HEK293 (cell line): ENCODE measurements at regions not wholly inside any gene's neighbourhood (a gene's known extent, or its start where the extent isn't known, plus 50 kb on each side); places are given as distances from the start of the nearest gene placed in this dataset.

Experiments
- CTCF ChIA-PET: fragments of 350-600 bp; formaldehyde crosslinking; extraction: SDS; loops from one replicate; lab custom pipeline; 2021; ENCODE audit warnings: antibody characterized with exemption; lab: Yijun Ruan, JAX
- POLR2A ChIA-PET: fragments of 300-600 bp; formaldehyde crosslinking; extraction: SDS; loops from one replicate; lab custom pipeline; 2020; ENCODE audit warnings: antibody characterized with exemption, inconsistent platforms; lab: Yijun Ruan, JAX
- H3K27ac ChIP-seq: fragments of 200-500 bp; sonication (Bioruptor generic); 2 replicates; pipeline ENCODE4 v1.5.1; 2014; ENCODE audit warnings: low read depth, low read length, control low read depth, inconsistent platforms; ENCODE audit errors: extremely low read depth
- H3K36me3 ChIP-seq, 2 experiments: fragments of 200-500 bp in 1 of 2; sonication (Bioruptor generic) in 1 of 2; 1 replicate in 1 of 2; 2 replicates in 1 of 2; pipeline ENCODE4 v1.5.1; 2014 to 2017; ENCODE audit warnings: inconsistent platforms in 2 of 2, low read length in 2 of 2; ENCODE audit not compliant: control insufficient read depth in 2 of 2, insufficient read depth in 1 of 2
- H3K4me1 ChIP-seq: fragments of 200-500 bp; sonication (Bioruptor generic); 2 replicates; pipeline ENCODE4 v1.5.1; 2014; ENCODE audit warnings: mild to moderate bottlenecking, low read length, inconsistent platforms; ENCODE audit not compliant: control insufficient read depth, insufficient read depth
- H3K4me3 ChIP-seq: 2 replicates; pipeline ENCODE4 v1.5.1; 2011; ENCODE audit warnings: low read depth, mild to moderate bottlenecking, control low read depth, low read length, moderate library complexity
- H3K9me3 ChIP-seq: fragments of 200-500 bp; sonication (Bioruptor generic); 2 replicates; pipeline ENCODE4 v1.5.1; 2014; ENCODE audit warnings: low read depth, low read length, inconsistent platforms; ENCODE audit not compliant: control insufficient read depth, insufficient read depth
- BCL6B ChIP-seq: fragments of 450-650 bp; formaldehyde crosslinking; IDR thresholded peaks from 2 replicates; pipeline ENCODE4 v1.5.1; 2017; ENCODE audit warnings: missing biosample characterization, missing genetic modification characterization
- SALL2 ChIP-seq: fragments of 450-650 bp; formaldehyde crosslinking; IDR thresholded peaks from 2 replicates; pipeline ENCODE4 v1.5.0; 2017; ENCODE audit warnings: missing biosample characterization, mild to moderate bottlenecking, missing genetic modification characterization, borderline replicate concordance
- SETDB1 ChIP-seq: IDR thresholded peaks from one replicate; pipeline ENCODE4 v1.6.1; 2017; ENCODE audit warnings: mild to moderate bottlenecking, low read length, moderate library complexity, mixed read lengths; ENCODE audit not compliant: insufficient read length
- YY1 ChIP-seq: fragments of 450-650 bp; formaldehyde crosslinking; IDR thresholded peaks from 2 replicates; pipeline ENCODE4 v1.5.1; 2018; ENCODE audit warnings: missing biosample characterization, missing genetic modification characterization
- ZBTB11 ChIP-seq: fragments of 450-650 bp; formaldehyde crosslinking; conservative IDR thresholded peaks from 2 replicates; pipeline ENCODE4 v1.5.1; 2016; ENCODE audit warnings: low read depth, missing biosample characterization, missing genetic modification characterization
- ZNF169 ChIP-seq: fragments of 450-650 bp; formaldehyde crosslinking; IDR thresholded peaks from 2 replicates; pipeline ENCODE4 v1.5.1; 2016; ENCODE audit warnings: missing biosample characterization, missing genetic modification characterization
- ZNF175 ChIP-seq: fragments of 450-650 bp; formaldehyde crosslinking; IDR thresholded peaks from 2 replicates; pipeline ENCODE4 v1.5.1; 2016; ENCODE audit warnings: missing biosample characterization, missing genetic modification characterization
- ZNF266 ChIP-seq: fragments of 450-650 bp; formaldehyde crosslinking; IDR thresholded peaks from 2 replicates; pipeline ENCODE4 v1.5.1; 2016; ENCODE audit warnings: missing biosample characterization, missing genetic modification characterization, low read depth
- ZNF514 ChIP-seq: fragments of 450-650 bp; formaldehyde crosslinking; IDR thresholded peaks from 2 replicates; pipeline ENCODE4 v1.5.1; 2016; ENCODE audit warnings: missing biosample characterization, missing genetic modification characterization
- ZNF518A ChIP-seq: fragments of 450-650 bp; formaldehyde crosslinking; conservative IDR thresholded peaks from 2 replicates; pipeline ENCODE4 v1.5.1; 2016; ENCODE audit warnings: low read depth, missing biosample characterization, missing genetic modification characterization
- ZNF530 ChIP-seq: fragments of 450-650 bp; formaldehyde crosslinking; IDR thresholded peaks from 2 replicates; pipeline ENCODE4 v1.5.1; 2016; ENCODE audit warnings: low read depth, missing biosample characterization, missing genetic modification characterization
- ZNF596 ChIP-seq: fragments of 450-650 bp; IDR thresholded peaks from 2 replicates; pipeline ENCODE4 v1.5.0; 2018; ENCODE audit warnings: missing biosample characterization, mild to moderate bottlenecking, missing genetic modification characterization, moderate library complexity
- ZNF600 ChIP-seq: fragments of 450-650 bp; formaldehyde crosslinking; IDR thresholded peaks from 2 replicates; pipeline ENCODE4 v1.5.1; 2016; ENCODE audit warnings: missing biosample characterization, missing genetic modification characterization
- ZNF610 ChIP-seq: fragments of 450-650 bp; formaldehyde crosslinking; IDR thresholded peaks from 2 replicates; pipeline ENCODE4 v1.5.1; 2016; ENCODE audit warnings: missing biosample characterization, missing genetic modification characterization, borderline replicate concordance
- ZNF626 ChIP-seq: fragments of 450-650 bp; sonication (Bioruptor Pico); formaldehyde crosslinking; IDR thresholded peaks from 2 replicates; pipeline ENCODE4 v1.5.1; 2018; ENCODE audit warnings: missing biosample characterization, missing genetic modification characterization, inconsistent platforms
- ZNF658 ChIP-seq: fragments of 450-650 bp; formaldehyde crosslinking; IDR thresholded peaks from 2 replicates; pipeline ENCODE4; 2016; ENCODE audit warnings: missing biosample characterization, missing genetic modification characterization
- ZNF776 ChIP-seq: fragments of 450-650 bp; formaldehyde crosslinking; IDR thresholded peaks from 2 replicates; pipeline ENCODE4 v1.5.0; 2017; ENCODE audit warnings: missing biosample characterization, missing genetic modification characterization, borderline replicate concordance
- ZNF830 ChIP-seq: fragments of 450-650 bp; IDR thresholded peaks from 2 replicates; pipeline ENCODE4 v1.5.0; 2018; ENCODE audit warnings: missing biosample characterization, missing genetic modification characterization, low read depth, mild to moderate bottlenecking, moderate library complexity
- ZNF843 ChIP-seq: fragments of 450-650 bp; formaldehyde crosslinking; IDR thresholded peaks from 2 replicates; pipeline ENCODE4 v1.5.1; 2016; ENCODE audit warnings: missing biosample characterization, missing genetic modification characterization
- ZSCAN5A ChIP-seq: fragments of 450-650 bp; formaldehyde crosslinking; IDR thresholded peaks from 2 replicates; pipeline ENCODE4 v1.5.1; 2016; ENCODE audit warnings: missing biosample characterization, missing genetic modification characterization

- POLR2A ChIA-PET: no interaction called here
- Histone ChIP-seq H3K36me3 (no peaks in the 10 kb centered on the region), H3K4me3 (no peak overlapping the region), H3K27ac (no peak overlapping the region), H3K9me3 (no peaks in the 10 kb centered on the region), H3K4me1 (no peaks in the 10 kb centered on the region)
- CTCF ChIA-PET: interaction anchor here (0.7 kb wide), 1 partner anchor 15 kb away, joined by 3 read pairs; no protein-coding TSS in a partner anchor
- TF ChIP-seq ZNF175 (tag by site-specific recombination) (no peak), SETDB1 (peak; percentile 68), ZNF169 (tag by site-specific recombination) (no peak)
Observed at GRCh38 chr6:169341065-169341464, 87.4 kb upstream of the THBS2 start.

GRCh38 chr6:169340395-169340794 lies 86.7 kb upstream of the THBS2 start:
- ChIA-PET CTCF (no interaction called here), POLR2A (no interaction called here)
- H3K9me3 ChIP-seq: no peaks in the 10 kb centered on the region
- no peaks in the 10 kb centered on the region for H3K36me3 ChIP-seq
- H3K27ac ChIP-seq: no peak overlapping the region
- no peaks in the 10 kb centered on the region for H3K4me1 ChIP-seq
- H3K4me3 ChIP-seq: no peak overlapping the region
- no peak for TF ChIP-seq ZNF610 (tag by site-specific recombination)
- TF ChIP-seq BCL6B (tag by site-specific recombination): no peak
- no peak for TF ChIP-seq ZNF514 (tag by site-specific recombination)
- no peak for TF ChIP-seq ZNF596 (tag by site-specific recombination)
- TF ChIP-seq ZNF776: no peak
- no peak for TF ChIP-seq ZNF658
- no peak for TF ChIP-seq SALL2
- TF ChIP-seq ZNF626 (tag by site-specific recombination): no peak
- TF ChIP-seq ZNF843 (tag by site-specific recombination): no peak
- TF ChIP-seq ZBTB11 (tag by site-specific recombination): no peak
- TF ChIP-seq ZNF530 (tag by site-specific recombination): no peak
- TF ChIP-seq YY1 (tag by site-specific recombination): no peak
- no peak for TF ChIP-seq ZNF266 (tag by site-specific recombination)
- no peak for TF ChIP-seq ZNF518A
- TF ChIP-seq ZNF830: no peak
- no peak for TF ChIP-seq ZNF175 (tag by site-specific recombination)
- no peak for TF ChIP-seq ZNF600
- TF ChIP-seq ZSCAN5A (tag by site-specific recombination): no peak
